Nephron progenitor cell (in vitro differentiated cells): ENCODE measurements at regions not wholly inside any gene's neighbourhood (a gene's known extent, or its start where the extent isn't known, plus 50 kb on each side); places are given as distances from the start of the nearest gene placed in this dataset.
"Not testable (repeated sequence)": the region's sequence is repeated elsewhere in the genome, so short reads cannot be mapped to it uniquely, and the experiment has no call there.

Experiments used
- DNase-seq: peaks from one replicate; pipeline ENCODE4 v3.0.0; 2021
- H3K27ac Mint-ChIP-seq: 2 replicates; pipeline ENCODE4 v1.8.0; 2021; ENCODE audit warnings: mild to moderate bottlenecking, moderate library complexity, mixed read lengths
- H3K27me3 Mint-ChIP-seq: 2 replicates; pipeline ENCODE4 v1.8.0; 2021; ENCODE audit warnings: mild to moderate bottlenecking, low read depth, mixed read lengths; ENCODE audit not compliant: poor library complexity
- H3K36me3 Mint-ChIP-seq: 2 replicates; pipeline ENCODE4 v1.8.0; 2021; ENCODE audit warnings: low read depth, mixed read lengths
- H3K4me1 Mint-ChIP-seq: 2 replicates; pipeline ENCODE4 v1.8.0; 2021; ENCODE audit warnings: mixed read lengths
- H3K4me3 Mint-ChIP-seq: 2 replicates; pipeline ENCODE4 v1.8.0; 2021; ENCODE audit warnings: mild to moderate bottlenecking, moderate library complexity, mixed read lengths
- H3K9me3 Mint-ChIP-seq: 2 replicates; pipeline ENCODE4 v1.8.0; 2021; ENCODE audit warnings: mild to moderate bottlenecking, moderate library complexity, mixed read lengths
- CTCF ChIP-seq: fragments of 200-600 bp; sonication (generic); IDR thresholded peaks from 2 replicates; pipeline ENCODE4 v1.5.0; 2021; ENCODE audit warnings: antibody characterized with exemption

DNA sequence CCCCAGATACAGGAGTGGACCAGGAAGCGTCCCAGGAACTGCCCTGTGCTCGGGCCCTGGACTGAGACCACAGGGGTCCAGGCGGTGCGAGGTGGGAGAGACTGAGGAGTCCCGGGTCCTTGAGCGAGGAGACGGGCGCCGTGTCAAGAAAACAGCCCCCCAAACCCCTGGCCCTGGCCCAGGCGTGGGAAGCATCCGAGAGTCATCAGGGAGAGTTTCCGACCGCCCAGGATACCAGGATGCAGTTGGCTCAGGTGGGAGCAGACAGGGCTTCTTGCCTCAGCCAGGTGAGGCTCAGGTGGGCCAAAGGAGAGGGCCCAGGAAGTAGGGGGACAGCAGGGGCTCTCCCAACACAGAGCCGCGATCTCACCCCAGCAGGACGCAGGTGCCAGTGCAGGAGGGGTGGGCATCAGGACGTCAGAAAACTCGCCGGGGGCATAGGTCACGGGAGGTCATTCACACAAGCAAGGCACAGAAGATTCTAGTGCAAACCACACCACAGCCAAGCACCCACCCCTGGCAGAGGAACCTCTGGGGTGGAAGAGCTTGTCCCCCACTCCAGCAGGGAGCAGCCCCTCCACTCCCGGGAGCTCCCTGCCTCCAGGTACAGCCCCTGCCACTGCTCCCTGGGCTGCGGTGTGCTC is 102.5 kb upstream of the EIF5 start:
- H3K27me3 Mint-ChIP-seq = peaks cover 9% of the 10 kb centered on the region
- H3K36me3 Mint-ChIP-seq = no peaks in the 10 kb centered on the region
- peaks cover 42% of the 10 kb centered on the region for H3K4me1 Mint-ChIP-seq
- no peak overlapping the region for H3K27ac Mint-ChIP-seq
- no peak for TF ChIP-seq CTCF
- DNase-seq = no peak
- H3K4me3 Mint-ChIP-seq = no peak overlapping the region
- H3K9me3 Mint-ChIP-seq = peaks cover 5% of the 10 kb centered on the region

DNA sequence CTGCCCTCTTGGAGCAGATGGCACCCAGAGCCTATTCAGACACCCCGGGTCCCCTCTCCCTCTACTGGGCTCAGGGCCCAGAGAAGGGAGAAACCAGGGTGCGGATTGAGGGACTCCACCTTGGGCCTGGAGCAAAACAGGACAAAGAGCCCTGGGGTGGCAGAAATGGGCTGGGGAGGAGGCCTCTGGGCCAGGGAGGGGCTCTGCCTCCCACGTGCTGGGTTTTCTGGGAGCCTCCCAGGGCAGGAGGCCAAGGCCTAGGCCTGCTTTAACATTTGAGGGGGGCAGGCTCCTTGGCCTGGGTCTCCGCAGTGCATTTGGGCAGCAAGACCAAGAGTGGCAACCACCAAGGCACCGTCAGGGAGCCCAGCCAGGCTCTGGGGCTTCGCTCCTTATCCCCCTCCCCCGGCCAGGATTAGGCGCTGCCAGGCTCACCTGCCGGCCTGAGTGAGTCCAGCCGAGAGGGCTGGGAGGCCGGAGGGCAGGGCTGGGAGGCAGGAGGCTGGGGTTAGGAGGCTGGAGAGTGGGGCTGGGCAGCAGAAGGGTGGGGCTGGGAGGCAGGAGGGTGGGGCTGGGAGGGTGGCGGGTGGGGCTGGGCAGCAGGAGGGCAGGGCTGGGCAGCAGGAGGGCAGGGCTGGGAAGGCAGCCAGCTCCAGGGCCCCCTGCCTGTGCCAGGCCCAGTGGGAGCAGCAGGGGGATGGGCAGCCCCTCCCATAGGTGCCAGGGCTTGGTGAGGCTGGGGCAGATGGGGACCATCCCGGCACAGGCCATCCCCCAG is 101.8 kb upstream of the EIF5 start:
- no peak for TF ChIP-seq CTCF
- H3K27me3 Mint-ChIP-seq = peaks cover 5% of the 10 kb centered on the region
- peaks cover 7% of the 10 kb centered on the region for H3K9me3 Mint-ChIP-seq
- peaks cover 35% of the 10 kb centered on the region for H3K4me1 Mint-ChIP-seq
- H3K27ac Mint-ChIP-seq = no peak overlapping the region
- H3K4me3 Mint-ChIP-seq = no peak overlapping the region
- H3K36me3 Mint-ChIP-seq = no peaks in the 10 kb centered on the region
- DNase-seq = no peak

GRCh38 chr14:103232831-103233319 is 101.2 kb upstream of the EIF5 start:
- DNase-seq = no peak
- Mint-ChIP-seq H3K36me3 (peaks cover under 1% of the 10 kb centered on the region), H3K4me3 (no peak overlapping the region), H3K9me3 (peaks cover 13% of the 10 kb centered on the region), H3K27me3 (peaks cover 1% of the 10 kb centered on the region), H3K27ac (no peak overlapping the region), H3K4me1 (peaks cover 29% of the 10 kb centered on the region)
- TF ChIP-seq CTCF = no peak

DNA sequence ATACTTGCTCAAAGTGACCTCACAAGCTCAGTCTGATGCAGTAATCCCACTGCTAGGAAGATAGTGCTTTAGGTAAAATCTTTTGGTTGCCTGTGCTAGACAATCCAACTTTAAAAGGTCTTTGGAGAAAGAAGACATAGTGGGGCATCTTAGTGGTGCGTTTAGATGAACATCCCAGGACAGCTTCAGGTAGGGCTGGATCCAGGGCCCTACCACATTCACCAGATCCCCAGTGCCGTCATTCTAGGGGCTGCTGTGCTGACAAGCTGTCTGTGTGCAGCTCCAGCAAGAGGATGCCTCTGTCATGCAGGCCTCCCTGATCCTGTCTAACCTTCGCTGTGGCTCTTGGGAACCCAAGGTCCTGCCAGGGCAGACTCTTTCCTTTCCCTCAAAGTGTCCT is 100.7 kb upstream of the EIF5 start:
- Mint-ChIP-seq H3K4me1 (peaks cover 28% of the 10 kb centered on the region), H3K27ac (no peak overlapping the region), H3K9me3 (peaks cover 18% of the 10 kb centered on the region), H3K27me3 (no peaks in the 10 kb centered on the region), H3K4me3 (no peak overlapping the region), H3K36me3 (peaks cover 5% of the 10 kb centered on the region)
- no peak for DNase-seq
- TF ChIP-seq CTCF = no peak

DNA sequence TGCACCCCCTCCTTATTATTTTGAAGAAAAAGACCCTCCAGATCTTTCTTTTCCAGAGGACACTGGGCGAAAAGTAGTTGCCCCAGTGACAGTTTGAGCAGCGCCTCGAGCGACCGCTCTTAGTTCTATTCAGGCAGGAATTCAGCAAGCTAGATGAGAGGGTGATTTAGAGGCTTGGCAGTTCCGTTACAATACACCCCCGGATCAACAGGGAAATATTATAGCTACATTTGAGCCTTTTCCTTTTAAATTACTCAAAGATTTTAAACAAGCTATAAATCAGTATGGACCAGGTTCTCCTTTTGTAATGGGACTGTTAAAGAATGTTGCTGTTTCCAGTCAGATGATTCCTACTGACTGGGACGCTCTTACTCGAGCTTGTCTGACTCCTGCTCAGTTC is 99.2 kb upstream of the EIF5 start:
- Mint-ChIP-seq H3K36me3 (peaks cover 18% of the 10 kb centered on the region), H3K27ac (peak overlapping the region; percentile 99), H3K4me3 (peak overlapping the region; percentile 23), H3K9me3 (peaks cover 33% of the 10 kb centered on the region), H3K4me1 (peaks cover 28% of the 10 kb centered on the region)
- DNase-seq, H3K27me3 Mint-ChIP-seq: not testable (repeated sequence)

DNA sequence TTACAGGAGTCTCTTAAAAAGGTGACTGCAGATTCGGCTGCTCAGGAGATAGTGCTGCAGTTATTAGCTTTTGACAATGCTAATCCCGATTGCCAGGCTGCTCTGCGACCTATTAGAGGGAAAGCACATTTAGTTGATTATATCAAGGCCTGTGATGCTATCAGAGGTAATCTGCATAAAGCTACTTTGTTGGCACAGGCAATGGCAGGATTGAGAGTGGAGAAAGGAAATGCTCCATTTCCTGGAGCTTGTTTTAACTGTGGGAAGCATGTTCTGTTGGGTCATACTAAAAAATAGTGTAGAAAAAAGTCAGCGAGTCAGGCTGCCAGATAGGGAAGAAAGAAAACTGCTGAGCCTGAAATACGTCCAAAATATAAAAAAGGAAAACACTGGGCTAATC is 98.5 kb upstream of the EIF5 start:
- peaks cover 39% of the 10 kb centered on the region for H3K9me3 Mint-ChIP-seq
- H3K27me3 Mint-ChIP-seq, DNase-seq: not testable (repeated sequence)
- peak overlapping the region; percentile 99 for H3K27ac Mint-ChIP-seq
- H3K4me3 Mint-ChIP-seq = peak overlapping the region; percentile 23
- peaks cover 28% of the 10 kb centered on the region for H3K4me1 Mint-ChIP-seq
- H3K36me3 Mint-ChIP-seq = peaks cover 18% of the 10 kb centered on the region

- no peaks in the 10 kb centered on the region for H3K27me3 Mint-ChIP-seq
- no peak for DNase-seq
- no peak overlapping the region for H3K27ac Mint-ChIP-seq
- TF ChIP-seq CTCF = no peak
- H3K4me1 Mint-ChIP-seq = peaks cover 34% of the 10 kb centered on the region
- peaks cover 69% of the 10 kb centered on the region for H3K9me3 Mint-ChIP-seq
- peaks cover 18% of the 10 kb centered on the region for H3K36me3 Mint-ChIP-seq
- H3K4me3 Mint-ChIP-seq = no peak overlapping the region
Measured at GRCh38 chr14:103239751-103240150, 94.3 kb upstream of the EIF5 start.
